ENCODE measurements at regions not wholly inside any gene's neighbourhood (a gene's known extent, or its start where the extent isn't known, plus 50 kb on each side); places are given as distances from the start of the nearest gene placed in this dataset.

DNA sequence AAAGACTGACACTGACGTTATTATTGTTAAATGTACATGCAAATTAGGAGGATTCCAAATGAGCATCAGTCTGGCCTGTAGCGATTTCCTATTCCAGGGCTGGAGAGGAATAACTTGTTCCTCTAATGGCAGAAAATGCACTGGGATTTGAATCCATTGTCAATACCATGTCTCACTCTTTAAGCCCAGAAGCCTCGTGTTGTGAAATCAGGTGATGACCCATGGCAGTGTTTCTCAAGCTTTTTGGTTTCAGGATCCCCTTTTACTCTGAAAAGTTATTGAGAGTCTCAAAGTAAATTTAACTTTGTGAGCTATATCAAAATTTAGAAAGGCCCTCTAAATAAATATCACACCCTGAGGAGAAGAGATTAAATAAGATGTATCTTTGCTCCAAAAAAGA lies 279.2 kb downstream of the GALR1 start:
- no peak for TF ChIP-seq CTCF (IDR thresholded peaks at IDR 0.05; ENCODE audit: borderline replicate concordance, insufficient read depth, low read depth, low read length)
- no peak overlapping the region for H3K4me3 ChIP-seq (ENCODE audit: low read depth, low read length)

DNA sequence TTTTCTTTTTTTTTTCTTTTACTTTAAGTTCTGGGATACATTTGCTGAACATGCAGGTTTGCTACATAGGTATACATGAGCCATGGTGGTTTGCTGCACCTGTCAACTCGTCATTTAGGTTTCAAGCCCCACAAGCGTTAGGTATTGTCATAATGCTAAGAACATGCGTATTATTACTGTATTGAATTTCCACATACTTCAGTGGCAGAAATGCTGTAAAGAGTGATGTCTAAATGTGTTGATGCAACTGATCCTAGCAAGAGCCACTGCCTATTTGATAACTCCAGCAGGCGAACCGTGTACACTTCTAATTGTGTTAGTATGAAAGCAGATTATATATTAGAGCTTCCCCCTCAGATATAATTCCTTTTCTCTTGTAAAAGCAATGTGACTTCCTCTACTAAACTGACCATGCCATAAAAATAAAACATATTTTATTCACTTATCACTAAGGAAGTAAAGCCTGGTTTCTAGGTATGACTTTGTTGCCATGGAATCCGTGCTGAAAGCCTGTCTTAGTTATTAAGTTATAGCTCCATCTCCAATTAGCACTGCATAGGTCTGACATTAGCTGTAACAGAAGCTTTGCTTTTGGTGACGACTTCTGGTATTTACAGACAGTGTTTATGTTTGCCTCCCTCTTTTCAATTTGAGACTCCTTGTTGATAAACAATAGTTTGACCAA lies 280.0 kb downstream of the GALR1 start:
- no peak overlapping the region for H3K4me3 ChIP-seq (ENCODE audit: low read depth, low read length)
- no peak for TF ChIP-seq CTCF (IDR thresholded peaks at IDR 0.05; ENCODE audit: borderline replicate concordance, insufficient read depth, low read depth, low read length)

DNA sequence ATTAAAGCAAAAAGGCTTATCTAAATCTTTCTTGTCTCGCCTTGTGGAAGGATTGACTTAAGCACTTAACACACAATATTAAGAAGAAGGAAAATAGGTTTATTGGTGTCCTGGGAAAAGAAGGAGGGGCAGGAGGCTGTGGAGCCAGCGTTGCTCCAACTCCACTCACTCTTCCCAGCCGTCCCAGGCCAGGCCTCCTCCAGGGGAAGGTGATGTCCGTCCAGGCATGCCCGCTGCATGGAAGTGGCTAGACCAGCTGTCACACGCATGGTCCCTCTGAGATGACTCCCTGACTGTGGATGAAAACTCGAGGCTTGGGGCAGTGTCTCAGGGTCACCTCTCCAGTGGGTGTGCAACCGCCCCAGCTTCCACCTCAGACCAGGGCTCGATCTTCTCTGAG lies 281.1 kb downstream of the GALR1 start:
- no peak for TF ChIP-seq CTCF (IDR thresholded peaks at IDR 0.05; ENCODE audit: borderline replicate concordance, insufficient read depth, low read depth, low read length)
- no peak overlapping the region for H3K4me3 ChIP-seq (ENCODE audit: low read depth, low read length)

- H3K4me3 ChIP-seq (ENCODE audit: low read depth, low read length): no peak overlapping the region
- no peak for TF ChIP-seq CTCF (IDR thresholded peaks at IDR 0.05; ENCODE audit: borderline replicate concordance, insufficient read depth, low read depth, low read length)
Observed at GRCh38 chr18:77539860-77540259, 290.2 kb downstream of the GALR1 start.

DNA sequence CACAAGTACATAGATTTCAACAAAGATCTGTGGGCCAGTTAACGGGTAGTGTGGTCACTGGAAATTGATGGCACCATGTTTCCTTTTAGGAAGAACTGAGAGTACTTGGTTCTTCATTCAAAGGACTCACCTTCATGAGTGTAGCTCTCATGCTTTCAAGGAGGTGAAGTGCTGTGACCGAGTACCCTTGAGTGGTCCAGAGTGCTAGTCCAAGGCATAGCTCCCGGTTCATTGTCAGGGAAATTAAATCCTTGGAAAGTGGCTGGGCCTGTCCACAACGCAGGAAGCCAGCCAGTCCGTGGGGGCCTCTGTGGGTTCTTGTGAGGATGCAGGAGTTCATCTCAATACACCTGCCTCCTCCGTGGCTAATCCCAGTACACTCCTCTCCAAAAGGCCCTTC lies 295.1 kb downstream of the GALR1 start:
- no peak for TF ChIP-seq CTCF (IDR thresholded peaks at IDR 0.05; ENCODE audit: borderline replicate concordance, insufficient read depth, low read depth, low read length)
- H3K4me3 ChIP-seq (ENCODE audit: low read depth, low read length): no peak overlapping the region

DNA sequence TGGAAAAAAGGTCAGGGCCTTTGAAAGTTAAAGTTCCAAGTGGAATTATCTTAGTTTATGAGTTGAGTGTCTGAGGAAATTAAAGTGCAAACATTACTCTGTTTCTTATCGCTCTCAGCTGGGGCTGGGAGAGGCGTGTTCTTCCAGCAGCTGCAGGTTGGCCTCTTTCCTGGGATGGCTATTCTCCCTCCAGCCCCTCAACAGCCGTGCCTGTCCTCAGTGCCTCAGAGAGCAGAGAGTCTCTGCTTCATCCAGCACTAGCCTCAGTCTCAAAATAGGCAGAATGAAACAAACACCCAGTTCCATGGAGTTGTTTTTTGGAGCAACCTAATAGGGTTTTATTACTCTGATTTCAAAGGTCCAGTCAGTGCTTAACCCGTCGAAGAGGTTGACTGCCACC lies 298.1 kb downstream of the GALR1 start:
- TF ChIP-seq CTCF (IDR thresholded peaks at IDR 0.05; ENCODE audit: borderline replicate concordance, insufficient read depth, low read depth, low read length): no peak
- H3K4me3 ChIP-seq (ENCODE audit: low read depth, low read length): no peak overlapping the region

DNA sequence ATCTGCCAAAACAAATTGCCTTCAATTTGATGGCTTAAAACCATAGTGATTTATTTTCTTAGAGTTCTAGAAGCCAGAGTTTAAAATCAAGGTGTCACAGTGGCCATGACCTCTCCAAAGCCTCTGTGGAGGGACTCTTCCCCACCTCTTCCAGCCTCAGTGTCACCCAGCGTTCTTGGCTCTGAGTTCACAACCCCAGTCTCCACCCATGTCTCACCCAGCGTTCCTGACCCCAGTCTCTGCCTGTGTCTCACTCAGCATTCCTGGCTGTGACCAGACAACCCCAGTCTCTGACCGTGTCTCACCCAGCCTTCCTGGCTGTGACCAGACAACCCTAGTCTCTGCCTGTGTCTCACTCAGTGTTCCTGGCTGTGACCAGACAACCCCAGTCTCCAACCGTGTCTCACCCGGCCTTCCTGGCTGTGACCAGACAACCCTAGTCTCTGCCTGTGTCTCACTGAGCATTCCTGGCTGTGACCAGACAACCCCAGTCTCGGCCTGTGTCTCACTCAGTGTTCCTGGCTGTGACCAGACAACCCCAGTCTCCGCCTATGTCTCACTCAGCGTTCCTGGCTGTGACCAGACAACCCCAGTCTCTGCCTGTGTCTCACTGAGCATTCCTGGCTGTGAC lies 299.3 kb downstream of the GALR1 start:
- no peak overlapping the region for H3K4me3 ChIP-seq (ENCODE audit: low read depth, low read length)
- TF ChIP-seq CTCF (IDR thresholded peaks at IDR 0.05; ENCODE audit: borderline replicate concordance, insufficient read depth, low read depth, low read length): no peak
